ENCODE measurements at regions not wholly inside any gene's neighbourhood (a gene's known extent, or its start where the extent isn't known, plus 50 kb on each side); places are given as distances from the start of the nearest gene placed in this dataset.
"Not testable (repeated sequence)": the region's sequence is repeated elsewhere in the genome, so short reads cannot be mapped to it uniquely, and the experiment has no call there.

DNA sequence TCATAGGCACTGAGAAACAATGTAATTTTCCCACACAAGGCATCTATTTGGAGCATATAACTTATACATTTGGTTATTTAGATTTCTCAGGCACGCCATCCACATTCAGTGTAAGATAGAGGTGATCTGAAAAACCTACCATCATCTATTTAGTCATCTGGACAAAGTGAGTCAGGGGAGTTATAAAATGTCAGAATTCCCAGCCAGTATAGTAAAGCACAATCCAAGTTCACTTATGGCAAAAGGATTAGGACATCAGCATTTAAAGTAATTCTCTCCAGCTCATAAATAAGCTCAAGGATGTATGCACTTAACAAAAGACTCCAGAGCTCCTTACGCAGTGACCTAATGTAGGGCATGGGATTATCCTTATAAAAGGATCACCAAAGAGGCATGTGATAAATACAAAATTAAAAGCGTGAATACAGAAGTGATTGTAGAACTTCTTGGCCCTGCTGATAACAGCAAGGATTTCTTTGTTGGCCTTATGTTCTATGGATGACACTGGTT lies 65.3 kb upstream of the DCLK2 start:
- TF ChIP-seq RARB (CRISPR knock-in tag; IDR thresholded peaks at IDR 0.05) (no peak), ISL1 (CRISPR knock-in tag; IDR thresholded peaks at IDR 0.05) (no peak), ZC3H10 (CRISPR knock-in tag; IDR thresholded peaks at IDR 0.05) (no peak), CSDC2 (CRISPR knock-in tag; IDR thresholded peaks at IDR 0.05) (no peak), TCF4 (CRISPR knock-in tag; IDR thresholded peaks at IDR 0.05; ENCODE audit: borderline replicate concordance) (no peak), BACH2 (CRISPR knock-in tag; IDR thresholded peaks at IDR 0.05; ENCODE audit: borderline replicate concordance) (no peak), ZNF70 (CRISPR knock-in tag; IDR thresholded peaks at IDR 0.05) (no peak), ZFP3 (CRISPR knock-in tag; IDR thresholded peaks at IDR 0.05) (no peak)
- TF ChIP-seq, protein P1, sequence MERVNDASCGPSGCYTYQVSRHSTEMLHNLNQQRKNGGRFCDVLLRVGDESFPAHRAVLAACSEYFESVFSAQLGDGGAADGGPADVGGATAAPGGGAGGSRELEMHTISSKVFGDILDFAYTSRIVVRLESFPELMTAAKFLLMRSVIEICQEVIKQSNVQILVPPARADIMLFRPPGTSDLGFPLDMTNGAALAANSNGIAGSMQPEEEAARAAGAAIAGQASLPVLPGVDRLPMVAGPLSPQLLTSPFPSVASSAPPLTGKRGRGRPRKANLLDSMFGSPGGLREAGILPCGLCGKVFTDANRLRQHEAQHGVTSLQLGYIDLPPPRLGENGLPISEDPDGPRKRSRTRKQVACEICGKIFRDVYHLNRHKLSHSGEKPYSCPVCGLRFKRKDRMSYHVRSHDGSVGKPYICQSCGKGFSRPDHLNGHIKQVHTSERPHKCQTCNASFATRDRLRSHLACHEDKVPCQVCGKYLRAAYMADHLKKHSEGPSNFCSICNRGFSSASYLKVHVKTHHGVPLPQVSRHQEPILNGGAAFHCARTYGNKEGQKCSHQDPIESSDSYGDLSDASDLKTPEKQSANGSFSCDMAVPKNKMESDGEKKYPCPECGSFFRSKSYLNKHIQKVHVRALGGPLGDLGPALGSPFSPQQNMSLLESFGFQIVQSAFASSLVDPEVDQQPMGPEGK (CRISPR knock-in tag; IDR thresholded peaks at IDR 0.05; ENCODE audit: borderline replicate concordance), result no peak
- TF ChIP-seq, protein P2, sequence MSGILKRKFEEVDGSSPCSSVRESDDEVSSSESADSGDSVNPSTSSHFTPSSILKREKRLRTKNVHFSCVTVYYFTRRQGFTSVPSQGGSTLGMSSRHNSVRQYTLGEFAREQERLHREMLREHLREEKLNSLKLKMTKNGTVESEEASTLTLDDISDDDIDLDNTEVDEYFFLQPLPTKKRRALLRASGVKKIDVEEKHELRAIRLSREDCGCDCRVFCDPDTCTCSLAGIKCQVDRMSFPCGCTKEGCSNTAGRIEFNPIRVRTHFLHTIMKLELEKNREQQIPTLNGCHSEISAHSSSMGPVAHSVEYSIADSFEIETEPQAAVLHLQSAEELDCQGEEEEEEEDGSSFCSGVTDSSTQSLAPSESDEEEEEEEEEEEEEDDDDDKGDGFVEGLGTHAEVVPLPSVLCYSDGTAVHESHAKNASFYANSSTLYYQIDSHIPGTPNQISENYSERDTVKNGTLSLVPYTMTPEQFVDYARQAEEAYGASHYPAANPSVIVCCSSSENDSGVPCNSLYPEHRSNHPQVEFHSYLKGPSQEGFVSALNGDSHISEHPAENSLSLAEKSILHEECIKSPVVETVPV (CRISPR knock-in tag; IDR thresholded peaks at IDR 0.05), result no peak
- TF ChIP-seq, protein P3, sequence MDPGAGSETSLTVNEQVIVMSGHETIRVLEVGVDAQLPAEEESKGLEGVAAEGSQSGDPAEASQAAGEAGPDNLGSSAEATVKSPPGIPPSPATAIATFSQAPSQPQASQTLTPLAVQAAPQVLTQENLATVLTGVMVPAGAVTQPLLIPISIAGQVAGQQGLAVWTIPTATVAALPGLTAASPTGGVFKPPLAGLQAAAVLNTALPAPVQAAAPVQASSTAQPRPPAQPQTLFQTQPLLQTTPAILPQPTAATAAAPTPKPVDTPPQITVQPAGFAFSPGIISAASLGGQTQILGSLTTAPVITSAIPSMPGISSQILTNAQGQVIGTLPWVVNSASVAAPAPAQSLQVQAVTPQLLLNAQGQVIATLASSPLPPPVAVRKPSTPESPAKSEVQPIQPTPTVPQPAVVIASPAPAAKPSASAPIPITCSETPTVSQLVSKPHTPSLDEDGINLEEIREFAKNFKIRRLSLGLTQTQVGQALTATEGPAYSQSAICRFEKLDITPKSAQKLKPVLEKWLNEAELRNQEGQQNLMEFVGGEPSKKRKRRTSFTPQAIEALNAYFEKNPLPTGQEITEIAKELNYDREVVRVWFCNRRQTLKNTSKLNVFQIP (CRISPR knock-in tag; IDR thresholded peaks at IDR 0.05; ENCODE audit: borderline replicate concordance, low read depth), result no peak
- no peak for ATAC-seq

DNA sequence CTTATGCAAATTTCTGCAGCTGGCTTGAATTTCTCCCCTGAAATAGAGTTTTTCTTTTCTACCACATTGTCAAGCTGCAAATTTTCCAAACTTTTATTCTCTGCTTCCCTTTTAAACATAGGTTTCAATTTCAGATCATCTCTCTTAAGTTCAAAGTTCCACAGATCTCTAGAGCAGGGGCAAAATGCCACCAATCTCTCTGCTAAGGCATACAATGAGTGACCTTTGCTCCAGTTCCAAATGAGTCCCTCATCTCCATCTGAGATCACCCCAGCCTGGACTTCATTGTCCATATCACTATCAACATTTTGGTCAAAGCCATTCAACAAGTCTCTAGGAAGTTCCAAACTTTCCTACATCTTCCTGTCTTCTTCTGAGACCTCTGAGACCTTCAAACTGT lies 62.3 kb upstream of the DCLK2 start:
- ATAC-seq, result not testable (repeated sequence)

DNA sequence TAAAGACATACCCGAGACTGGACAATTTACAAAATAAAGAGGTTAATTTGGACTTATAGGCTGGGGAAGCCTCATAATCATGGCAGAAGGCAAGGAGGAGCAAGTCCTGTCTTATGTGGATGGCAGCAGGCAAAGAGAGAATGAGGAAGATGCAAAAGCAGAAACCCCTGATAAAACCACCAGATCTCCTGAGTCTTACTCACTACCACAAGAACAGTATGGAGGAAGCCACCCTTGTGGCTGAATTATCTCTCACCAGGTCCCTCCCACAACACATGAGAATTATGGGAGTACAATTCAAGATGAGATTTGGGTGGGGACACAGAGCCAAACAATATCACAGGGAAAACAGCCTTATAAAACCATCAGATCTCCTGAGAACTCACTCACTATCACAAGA lies 61.6 kb upstream of the DCLK2 start:
- ATAC-seq, result not testable (repeated sequence)

DNA sequence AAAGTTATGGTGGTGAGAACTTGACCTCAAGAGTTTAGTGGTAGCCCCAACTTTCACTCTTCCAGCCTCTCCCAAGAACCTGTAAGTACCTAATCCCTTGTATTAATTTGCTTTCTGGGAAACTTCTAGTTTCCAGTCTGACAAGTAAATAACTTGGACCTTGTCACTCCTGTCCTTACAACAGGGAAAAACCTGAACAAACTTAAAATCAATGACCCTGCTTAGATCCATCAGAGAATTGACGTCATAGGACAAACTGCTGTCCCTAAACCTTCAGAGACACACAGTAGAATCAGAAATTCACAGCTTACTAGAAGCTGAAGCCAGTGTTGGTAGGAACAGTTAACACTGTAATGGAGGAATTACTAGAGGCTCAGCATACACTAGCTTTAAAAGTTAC lies 60.0 kb upstream of the DCLK2 start:
- ATAC-seq, result no peak
- TF ChIP-seq ZFP3 (CRISPR knock-in tag; IDR thresholded peaks at IDR 0.05) (no peak), RARB (CRISPR knock-in tag; IDR thresholded peaks at IDR 0.05) (no peak), ZNF565 (CRISPR knock-in tag; conservative IDR thresholded peaks at IDR 0.05; ENCODE audit: low read depth) (no peak), ISL1 (CRISPR knock-in tag; IDR thresholded peaks at IDR 0.05) (no peak), ZFP30 (CRISPR knock-in tag; IDR thresholded peaks at IDR 0.05) (no peak), BACH2 (CRISPR knock-in tag; IDR thresholded peaks at IDR 0.05; ENCODE audit: borderline replicate concordance) (no peak), TOX (CRISPR knock-in tag; IDR thresholded peaks at IDR 0.05; ENCODE audit: borderline replicate concordance) (no peak), PPARA (CRISPR knock-in tag; IDR thresholded peaks at IDR 0.05; ENCODE audit: borderline replicate concordance) (no peak), ESRRG (CRISPR knock-in tag; IDR thresholded peaks at IDR 0.05) (no peak), ARNTL (CRISPR knock-in tag; IDR thresholded peaks at IDR 0.05; ENCODE audit: borderline replicate concordance, low read depth) (no peak), ZC3H10 (CRISPR knock-in tag; IDR thresholded peaks at IDR 0.05) (no peak), ZNF70 (CRISPR knock-in tag; IDR thresholded peaks at IDR 0.05) (no peak), OSR1 (CRISPR knock-in tag; IDR thresholded peaks at IDR 0.05) (no peak)
- TF ChIP-seq, protein P4, sequence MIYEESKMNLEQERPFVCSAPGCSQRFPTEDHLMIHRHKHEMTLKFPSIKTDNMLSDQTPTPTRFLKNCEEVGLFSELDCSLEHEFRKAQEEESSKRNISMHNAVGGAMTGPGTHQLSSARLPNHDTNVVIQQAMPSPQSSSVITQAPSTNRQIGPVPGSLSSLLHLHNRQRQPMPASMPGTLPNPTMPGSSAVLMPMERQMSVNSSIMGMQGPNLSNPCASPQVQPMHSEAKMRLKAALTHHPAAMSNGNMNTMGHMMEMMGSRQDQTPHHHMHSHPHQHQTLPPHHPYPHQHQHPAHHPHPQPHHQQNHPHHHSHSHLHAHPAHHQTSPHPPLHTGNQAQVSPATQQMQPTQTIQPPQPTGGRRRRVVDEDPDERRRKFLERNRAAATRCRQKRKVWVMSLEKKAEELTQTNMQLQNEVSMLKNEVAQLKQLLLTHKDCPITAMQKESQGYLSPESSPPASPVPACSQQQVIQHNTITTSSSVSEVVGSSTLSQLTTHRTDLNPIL (CRISPR knock-in tag; IDR thresholded peaks at IDR 0.05; ENCODE audit: low read depth), result no peak
- TF ChIP-seq, protein P2 (CRISPR knock-in tag; IDR thresholded peaks at IDR 0.05), result no peak
- TF ChIP-seq, protein P3 (CRISPR knock-in tag; IDR thresholded peaks at IDR 0.05; ENCODE audit: borderline replicate concordance, low read depth), result no peak
- TF ChIP-seq, protein P5, sequence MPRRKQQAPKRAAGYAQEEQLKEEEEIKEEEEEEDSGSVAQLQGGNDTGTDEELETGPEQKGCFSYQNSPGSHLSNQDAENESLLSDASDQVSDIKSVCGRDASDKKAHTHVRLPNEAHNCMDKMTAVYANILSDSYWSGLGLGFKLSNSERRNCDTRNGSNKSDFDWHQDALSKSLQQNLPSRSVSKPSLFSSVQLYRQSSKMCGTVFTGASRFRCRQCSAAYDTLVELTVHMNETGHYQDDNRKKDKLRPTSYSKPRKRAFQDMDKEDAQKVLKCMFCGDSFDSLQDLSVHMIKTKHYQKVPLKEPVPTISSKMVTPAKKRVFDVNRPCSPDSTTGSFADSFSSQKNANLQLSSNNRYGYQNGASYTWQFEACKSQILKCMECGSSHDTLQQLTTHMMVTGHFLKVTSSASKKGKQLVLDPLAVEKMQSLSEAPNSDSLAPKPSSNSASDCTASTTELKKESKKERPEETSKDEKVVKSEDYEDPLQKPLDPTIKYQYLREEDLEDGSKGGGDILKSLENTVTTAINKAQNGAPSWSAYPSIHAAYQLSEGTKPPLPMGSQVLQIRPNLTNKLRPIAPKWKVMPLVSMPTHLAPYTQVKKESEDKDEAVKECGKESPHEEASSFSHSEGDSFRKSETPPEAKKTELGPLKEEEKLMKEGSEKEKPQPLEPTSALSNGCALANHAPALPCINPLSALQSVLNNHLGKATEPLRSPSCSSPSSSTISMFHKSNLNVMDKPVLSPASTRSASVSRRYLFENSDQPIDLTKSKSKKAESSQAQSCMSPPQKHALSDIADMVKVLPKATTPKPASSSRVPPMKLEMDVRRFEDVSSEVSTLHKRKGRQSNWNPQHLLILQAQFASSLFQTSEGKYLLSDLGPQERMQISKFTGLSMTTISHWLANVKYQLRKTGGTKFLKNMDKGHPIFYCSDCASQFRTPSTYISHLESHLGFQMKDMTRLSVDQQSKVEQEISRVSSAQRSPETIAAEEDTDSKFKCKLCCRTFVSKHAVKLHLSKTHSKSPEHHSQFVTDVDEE (CRISPR knock-in tag; IDR thresholded peaks at IDR 0.05), result no peak
